ENCODE measurements at regions not wholly inside any gene's neighbourhood (a gene's known extent, or its start where the extent isn't known, plus 50 kb on each side); places are given as distances from the start of the nearest gene placed in this dataset.

GRCh38 chr18:1002653-1003178 is 98.0 kb downstream of the ADCYAP1 start:
- TF ChIP-seq MAX (IDR thresholded peaks at IDR 0.05): no peak
- no peak for TF ChIP-seq CTCF (IDR thresholded peaks at IDR 0.05; ENCODE audit: low read depth, low read length, missing input control)
- TF ChIP-seq JUND (IDR thresholded peaks at IDR 0.05): no peak
- no peak for TF ChIP-seq GABPA (IDR thresholded peaks at IDR 0.05 in 1 of 2, conservative IDR thresholded peaks at IDR 0.05 in 1 of 2)
- no peak for TF ChIP-seq REST (IDR thresholded peaks at IDR 0.05)
- no peak for TF ChIP-seq HNF4G (IDR thresholded peaks at IDR 0.05)
- no peak for TF ChIP-seq ZBTB33 (IDR thresholded peaks at IDR 0.05)
- no peak for TF ChIP-seq EGR1 (IDR thresholded peaks at IDR 0.05; ENCODE audit: low read depth in 2 of 2)
- TF ChIP-seq SP1 (IDR thresholded peaks at IDR 0.05): no peak
- no peak for TF ChIP-seq FOXA1 (IDR thresholded peaks at IDR 0.05)
- no peak for TF ChIP-seq ATF3 (IDR thresholded peaks at IDR 0.05)
- no peak for TF ChIP-seq TAF1 (conservative IDR thresholded peaks at IDR 0.05)
- TF ChIP-seq RAD21 (IDR thresholded peaks at IDR 0.05): no peak
- TF ChIP-seq FOXA2 (IDR thresholded peaks at IDR 0.05): no peak
